H9 (cell line): ENCODE measurements at regions not wholly inside any gene's neighbourhood (a gene's known extent, or its start where the extent isn't known, plus 50 kb on each side); places are given as distances from the start of the nearest gene placed in this dataset.

Experiments used
- DNase-seq: peaks from one replicate; pipeline ENCODE4 v3.0.0-alpha.2; 2017
- H2AFZ ChIP-seq: one replicate; pipeline ENCODE4 v1.6.1; 2013; ENCODE audit warnings: mild to moderate bottlenecking, low read length, control low read depth, moderate library complexity
- H2AK5ac ChIP-seq: 2 replicates; pipeline ENCODE4 v1.6.1; 2013; ENCODE audit warnings: low read length, control low read depth, mixed read lengths; ENCODE audit not compliant: insufficient read length
- H2BK120ac ChIP-seq: one replicate; pipeline ENCODE4 v1.6.1; 2013; ENCODE audit warnings: low read depth, mild to moderate bottlenecking, low read length, control low read depth, inconsistent platforms; ENCODE audit not compliant: poor library complexity, severe bottlenecking
- H2BK12ac ChIP-seq: 2 replicates; pipeline ENCODE4 v1.6.1; 2013; ENCODE audit warnings: low read length, control low read depth, mixed read lengths, low read depth; ENCODE audit not compliant: insufficient read length
- H2BK15ac ChIP-seq: 2 replicates; pipeline ENCODE4 v1.6.1; 2013; ENCODE audit warnings: low read depth, low read length, control low read depth
- H2BK20ac ChIP-seq: one replicate; pipeline ENCODE4 v1.6.1; 2013; ENCODE audit warnings: low read depth, mild to moderate bottlenecking, low read length, control low read depth, inconsistent platforms; ENCODE audit not compliant: poor library complexity, severe bottlenecking
- H2BK5ac ChIP-seq: 2 replicates; pipeline ENCODE4 v1.6.1; 2013; ENCODE audit warnings: low read length, control low read depth, mixed read lengths; ENCODE audit not compliant: insufficient read length
- H3K14ac ChIP-seq: 2 replicates; pipeline ENCODE4 v1.6.1; 2013; ENCODE audit warnings: low read length, control low read depth; ENCODE audit not compliant: insufficient read depth
- H3K18ac ChIP-seq: 2 replicates; pipeline ENCODE4 v1.6.1; 2013; ENCODE audit warnings: low read depth, mild to moderate bottlenecking, mixed read lengths, low read length, control low read depth; ENCODE audit not compliant: insufficient read length
- H3K23ac ChIP-seq: 2 replicates; pipeline ENCODE4 v1.6.1; 2013; ENCODE audit warnings: low read length, control low read depth, mixed read lengths, low read depth; ENCODE audit not compliant: insufficient read length
- H3K23me2 ChIP-seq: 2 replicates; pipeline ENCODE4 v1.6.1; 2013; ENCODE audit warnings: low read depth, mild to moderate bottlenecking, mixed read lengths, low read length, control low read depth; ENCODE audit not compliant: insufficient read length, poor library complexity, severe bottlenecking
- H3K27ac ChIP-seq: 2 replicates; pipeline ENCODE4 v1.5.1; 2013; ENCODE audit warnings: low read length, control low read depth, mixed read lengths, low read depth; ENCODE audit not compliant: insufficient read length
- H3K27me3 ChIP-seq: 2 replicates; pipeline ENCODE4 v1.6.1; 2013; ENCODE audit warnings: low read length, control low read depth, inconsistent platforms; ENCODE audit not compliant: insufficient read depth
- H3K4ac ChIP-seq: 2 replicates; pipeline ENCODE4 v1.6.1; 2013; ENCODE audit warnings: low read depth, mild to moderate bottlenecking, control low read depth, inconsistent platforms, low read length, moderate library complexity
- H3K4me1 ChIP-seq: 2 replicates; pipeline ENCODE4 v1.6.1; 2013; ENCODE audit warnings: low read length, control low read depth, inconsistent platforms; ENCODE audit not compliant: insufficient read depth
- H3K4me2 ChIP-seq: 2 replicates; pipeline ENCODE4 v1.6.1; 2013; ENCODE audit warnings: low read length, control low read depth, mixed read lengths; ENCODE audit not compliant: insufficient read length, insufficient read depth
- H3K56ac ChIP-seq: 2 replicates; pipeline ENCODE4 v1.6.1; 2013; ENCODE audit warnings: low read depth, mild to moderate bottlenecking, mixed read lengths, low read length, control low read depth; ENCODE audit not compliant: insufficient read length
- H3K79me1 ChIP-seq: 2 replicates; pipeline ENCODE4 v1.6.1; 2013; ENCODE audit warnings: low read depth, mild to moderate bottlenecking, moderate library complexity, low read length, control low read depth, inconsistent platforms; ENCODE audit not compliant: insufficient read depth, poor library complexity, severe bottlenecking
- H3K79me2 ChIP-seq: 2 replicates; pipeline ENCODE4 v1.6.1; 2013; ENCODE audit warnings: low read length, control low read depth, inconsistent platforms; ENCODE audit not compliant: insufficient read depth
- H3K9ac ChIP-seq: 2 replicates; pipeline ENCODE4 v1.6.1; 2013; ENCODE audit warnings: low read length, control low read depth, mixed read lengths; ENCODE audit not compliant: insufficient read length; ENCODE audit errors: extremely low read depth
- H3K9me3 ChIP-seq: one replicate; pipeline ENCODE4 v1.6.1; 2013; ENCODE audit warnings: low read depth, low read length, inconsistent platforms; ENCODE audit not compliant: control insufficient read depth
- H3T11ph ChIP-seq: one replicate; pipeline ENCODE4 v1.6.1; 2013; ENCODE audit warnings: mild to moderate bottlenecking, low read length, control low read depth, inconsistent platforms
- H4K20me1 ChIP-seq: one replicate; pipeline ENCODE4 v1.6.1; 2013; ENCODE audit not compliant: control insufficient read depth, insufficient read length, insufficient read depth
- H4K5ac ChIP-seq: 2 replicates; pipeline ENCODE4 v1.6.1; 2013; ENCODE audit warnings: low read depth, mild to moderate bottlenecking, mixed read lengths, low read length, control low read depth; ENCODE audit not compliant: insufficient read length
- H4K8ac ChIP-seq: replicated peaks from 2 replicates; pipeline ENCODE4 v1.6.1; 2013; ENCODE audit warnings: low read length, control low read depth, mixed read lengths, low read depth; ENCODE audit not compliant: insufficient read length
- H4K91ac ChIP-seq: 2 replicates; pipeline ENCODE4 v1.6.1; 2013; ENCODE audit warnings: low read depth, mild to moderate bottlenecking, moderate library complexity, mixed read lengths, low read length, control low read depth; ENCODE audit not compliant: insufficient read length
- H3K27ac Mint-ChIP-seq, 3 experiments: 2 replicates in 2 of 3; 3 replicates in 1 of 3; pipeline ENCODE4 v1.8.0; 2020 to 2021; ENCODE audit warnings: mixed read lengths in 3 of 3, mild to moderate bottlenecking in 1 of 3, moderate library complexity in 1 of 3
- H3K27me3 Mint-ChIP-seq: 2 replicates; pipeline ENCODE4 v1.8.0; 2021; ENCODE audit warnings: low read depth, mild to moderate bottlenecking, moderate library complexity, mixed read lengths
- H3K36me3 Mint-ChIP-seq, 3 experiments: 2 replicates in 2 of 3; 3 replicates in 1 of 3; pipeline ENCODE4 v1.8.0; 2020 to 2021; ENCODE audit warnings: low read depth in 3 of 3, mixed read lengths in 3 of 3; ENCODE audit not compliant: insufficient read depth in 1 of 3
- H3K4me1 Mint-ChIP-seq, 2 experiments: 2 replicates each; pipeline ENCODE4 v1.8.0; 2020; ENCODE audit warnings: mixed read lengths in 2 of 2
- H3K4me3 Mint-ChIP-seq, 2 experiments: 2 replicates in 1 of 2; 3 replicates in 1 of 2; pipeline ENCODE4 v1.8.0; 2020 to 2021; ENCODE audit warnings: mild to moderate bottlenecking in 2 of 2, mixed read lengths in 2 of 2, moderate library complexity in 1 of 2
- H3K9me3 Mint-ChIP-seq, 2 experiments: 2 replicates in 1 of 2; 3 replicates in 1 of 2; pipeline ENCODE4 v1.8.0; 2020; ENCODE audit warnings: mild to moderate bottlenecking in 2 of 2, mixed read lengths in 2 of 2, moderate library complexity in 1 of 2
- WGBS: extraction: QIAGEN DNeasy Blood & Tissue Kit; methylation state at CpG from one replicate; pipeline ENCODE4 v1.1.7; 2013; ENCODE audit warnings: missing lambda C conversion rate, low lambda C conversion rate, mixed read lengths; ENCODE audit not compliant: insufficient read length; ENCODE audit errors: extremely low coverage; 5-methylcytosine and 5-hydroxymethylcytosine counted together
- TF ChIP-seq, protein P1 (sequence below): fragments of 200-600 bp; sonication (generic); conservative IDR thresholded peaks from 3 replicates; pipeline ENCODE4 v1.8.0; 2021; ENCODE audit warnings: antibody characterized with exemption, mild to moderate bottlenecking

DNA sequence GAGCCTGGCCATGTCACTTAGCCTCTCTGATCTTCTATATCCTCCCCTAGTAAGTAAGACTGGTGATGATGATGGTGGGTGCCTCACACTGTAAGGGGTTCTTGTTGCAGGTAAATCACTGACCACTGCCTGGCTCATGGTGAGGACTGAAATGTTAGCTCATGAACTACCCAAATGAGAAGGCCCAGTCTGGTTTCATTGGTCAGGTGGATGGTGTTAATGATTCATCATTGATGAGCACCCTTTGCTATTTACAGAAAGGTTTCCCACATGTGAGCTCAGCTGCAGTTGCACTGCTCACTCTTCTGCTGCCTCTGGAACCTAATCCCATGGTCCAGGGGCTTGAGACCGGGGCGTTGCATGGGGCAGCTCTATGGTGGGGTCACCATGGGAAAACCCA lies 417.7 kb downstream of the PRDM2 start:
- H3K79me1 ChIP-seq, result no peaks in the 10 kb centered on the region
- Mint-ChIP-seq H3K4me3 (no peak overlapping the region), H3K4me1 (peaks cover 4 to 8% of the 10 kb centered on the region in 2 experiments), H3K9me3 (peaks cover 18 to 34% of the 10 kb centered on the region in 2 experiments), H3K36me3 (peaks cover 21 to 38% (median 28%) of the 10 kb centered on the region in 3 experiments), H3K27me3 (peaks cover 2% of the 10 kb centered on the region; the same call in 1 of the 2 replicates), H3K27ac (no peak overlapping the region)
- H3K27ac ChIP-seq, result no peak overlapping the region
- H3K18ac ChIP-seq, result no peak overlapping the region
- no peaks in the 10 kb centered on the region for H3K23me2 ChIP-seq
- no peak overlapping the region for H3K56ac ChIP-seq
- no peaks in the 10 kb centered on the region for H3K4me1 ChIP-seq
- no peak overlapping the region for H3K4me2 ChIP-seq
- no peak overlapping the region for H2BK20ac ChIP-seq
- no peak overlapping the region for H3K4ac ChIP-seq
- no peak overlapping the region for H2BK120ac ChIP-seq
- H2AFZ ChIP-seq, result no peak overlapping the region
- H3K14ac ChIP-seq, result no peak overlapping the region
- no peak overlapping the region for H4K8ac ChIP-seq
- no peak overlapping the region for H2AK5ac ChIP-seq
- H3K79me2 ChIP-seq, result no peaks in the 10 kb centered on the region
- H4K91ac ChIP-seq, result no peak overlapping the region
- no peak overlapping the region for H3K23ac ChIP-seq
- TF ChIP-seq, protein P1, sequence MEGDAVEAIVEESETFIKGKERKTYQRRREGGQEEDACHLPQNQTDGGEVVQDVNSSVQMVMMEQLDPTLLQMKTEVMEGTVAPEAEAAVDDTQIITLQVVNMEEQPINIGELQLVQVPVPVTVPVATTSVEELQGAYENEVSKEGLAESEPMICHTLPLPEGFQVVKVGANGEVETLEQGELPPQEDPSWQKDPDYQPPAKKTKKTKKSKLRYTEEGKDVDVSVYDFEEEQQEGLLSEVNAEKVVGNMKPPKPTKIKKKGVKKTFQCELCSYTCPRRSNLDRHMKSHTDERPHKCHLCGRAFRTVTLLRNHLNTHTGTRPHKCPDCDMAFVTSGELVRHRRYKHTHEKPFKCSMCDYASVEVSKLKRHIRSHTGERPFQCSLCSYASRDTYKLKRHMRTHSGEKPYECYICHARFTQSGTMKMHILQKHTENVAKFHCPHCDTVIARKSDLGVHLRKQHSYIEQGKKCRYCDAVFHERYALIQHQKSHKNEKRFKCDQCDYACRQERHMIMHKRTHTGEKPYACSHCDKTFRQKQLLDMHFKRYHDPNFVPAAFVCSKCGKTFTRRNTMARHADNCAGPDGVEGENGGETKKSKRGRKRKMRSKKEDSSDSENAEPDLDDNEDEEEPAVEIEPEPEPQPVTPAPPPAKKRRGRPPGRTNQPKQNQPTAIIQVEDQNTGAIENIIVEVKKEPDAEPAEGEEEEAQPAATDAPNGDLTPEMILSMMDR, result no peak
- no peak overlapping the region for H2BK12ac ChIP-seq
- no peaks in the 10 kb centered on the region for H4K20me1 ChIP-seq
- H3K9ac ChIP-seq, result no peak overlapping the region
- H3K9me3 ChIP-seq, result no peaks in the 10 kb centered on the region
- no peak overlapping the region for H4K5ac ChIP-seq
- no peak for DNase-seq
- no peak overlapping the region for H3T11ph ChIP-seq
- H3K27me3 ChIP-seq, result no peaks in the 10 kb centered on the region
- WGBS, result no CpG with 5 or more reads among the region's 2 CpGs
- H2BK15ac ChIP-seq, result no peak overlapping the region
- no peak overlapping the region for H2BK5ac ChIP-seq
